Urothelium cell line (cell line): ENCODE measurements at regions not wholly inside any gene's neighbourhood (a gene's known extent, or its start where the extent isn't known, plus 50 kb on each side); places are given as distances from the start of the nearest gene placed in this dataset.

ENCODE experiments used
- DNase-seq: peaks from one replicate; pipeline ENCODE4 v3.0.0; 2011; ENCODE audit warnings: low spot score, mixed read lengths
- FAIRE-seq: peaks from 2 replicates; lab custom pipeline; 2011; peaks lifted over from hg19 to GRCh38; lab: Jason Lieb, UNC

- FAIRE-seq (no peak), DNase-seq (no peak)
These were observed 234.4 kb downstream of the LOXHD1 start for GRCh38 chr18:46422552-46423055.

DNA sequence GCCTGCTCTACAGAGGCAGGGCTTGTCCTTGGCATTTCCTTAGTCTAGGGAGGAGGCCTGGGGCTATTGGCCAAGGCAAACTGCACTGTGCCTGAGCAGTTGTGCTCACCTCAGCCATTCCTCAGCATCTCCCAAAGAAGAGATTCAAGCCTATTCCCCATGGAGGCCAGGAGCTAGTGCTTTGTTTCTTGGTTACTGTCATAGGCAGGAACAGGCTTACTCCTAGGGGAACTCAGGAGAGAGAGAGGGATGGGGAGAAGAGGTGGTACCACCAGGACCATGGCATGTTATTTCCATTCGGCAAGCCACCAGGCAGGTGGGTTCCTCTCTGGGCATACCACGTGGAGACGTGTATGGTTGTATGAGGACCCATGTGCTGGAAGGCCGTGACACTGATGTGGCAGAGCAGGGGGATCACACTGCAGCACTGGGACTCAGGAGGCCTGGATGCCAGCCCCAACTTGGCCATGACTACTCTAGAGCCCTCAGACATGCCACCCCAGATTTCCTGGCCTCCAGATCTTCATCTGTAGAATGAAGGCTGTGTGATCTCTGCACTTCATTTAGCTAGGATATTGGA lies 233.7 kb downstream of the LOXHD1 start:
- no peak for FAIRE-seq

GRCh38 chr18:46424898-46425297 lies 232.1 kb downstream of the LOXHD1 start:
- FAIRE-seq (no peak), DNase-seq (no peak)

More for the DNA sequence above, 233.7 kb downstream of the LOXHD1 start:
- no peak for DNase-seq

GRCh38 chr18:46425511-46425910 lies 231.5 kb downstream of the LOXHD1 start:
- FAIRE-seq (no peak), DNase-seq (no peak)

GRCh38 chr18:46426021-46426678 lies 230.9 kb downstream of the LOXHD1 start:
- FAIRE-seq (no peak), DNase-seq (no peak)

DNA sequence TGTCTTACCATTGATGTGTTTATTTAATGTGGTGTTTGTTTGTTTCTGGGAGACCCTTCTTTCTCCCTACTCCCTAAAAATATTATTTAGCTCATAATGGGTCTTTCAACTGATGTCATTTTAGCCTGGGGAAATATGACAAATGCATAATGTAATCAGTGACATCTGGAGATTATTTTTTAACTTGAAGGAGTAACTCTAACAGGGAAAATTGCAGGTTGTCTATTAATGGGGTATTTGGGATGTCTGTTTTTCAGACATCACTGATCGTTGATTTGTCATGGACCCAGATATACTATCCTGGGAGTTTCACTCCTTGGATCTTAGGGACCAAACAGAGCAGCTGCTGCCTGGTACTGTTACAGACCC lies 230.4 kb downstream of the LOXHD1 start:
- FAIRE-seq (no peak), DNase-seq (no peak)
